Pancreas (tissue), 10 donors: ENCODE measurements at regions not wholly inside any gene's neighbourhood (a gene's known extent, or its start where the extent isn't known, plus 50 kb on each side); places are given as distances from the start of the nearest gene placed in this dataset.
"Not testable (repeated sequence)": the region's sequence is repeated elsewhere in the genome, so short reads cannot be mapped to it uniquely, and the experiment has no call there.

Source experiments
- ATAC-seq, 4 donors: fragments of 200-7000 bp; cut with Tn5 transposase; one replicate each; pipeline versions ENCODE4 v1.8.0 to v1.9.1; 2020; ENCODE audit warnings: mild to moderate bottlenecking in 4 of 4, moderate library complexity in 4 of 4
- DNase-seq, 6 donors: peaks; one replicate each; pipeline ENCODE4 v3.0.0-alpha.2; 2020
- FAIRE-seq: peaks from 2 replicates; lab custom pipeline; 2012; peaks lifted over from hg19 to GRCh38; lab: Jason Lieb, UNC
- H3K27ac ChIP-seq, 4 donors: fragments of 200-600 bp; sonication (generic); 1 replicate in 3 of 4; 2 replicates in 1 of 4; pipeline versions ENCODE4 v1.5.0 to v1.8.0; 2020
- H3K27me3 ChIP-seq, 4 donors: fragments of 200-600 bp; one replicate each; pipeline ENCODE4 v1.8.0; 2021
- H3K36me3 ChIP-seq, 3 donors: fragments of 200-600 bp; sonication (generic) in 1 of 3; one replicate each; pipeline versions ENCODE4 v1.5.0 to v1.8.0; 2020 to 2021
- H3K4me1 ChIP-seq, 3 donors: fragments of 200-600 bp; one replicate each; pipeline ENCODE4 v1.8.0; 2021
- H3K4me3 ChIP-seq, 4 donors: fragments of 200-600 bp; sonication (generic) in 2 of 4; one replicate each; pipeline versions ENCODE4 v1.5.0 to v1.8.0; 2020 to 2021
- H3K9me3 ChIP-seq, 4 donors: fragments of 200-600 bp; one replicate each; pipeline ENCODE4 v1.8.0; 2021
- CTCF ChIP-seq, 4 donors: fragments of 200-600 bp; sonication (generic) in 3 of 4; IDR thresholded peaks; one replicate each; pipeline versions ENCODE4 v1.5.0 to v1.8.0; 2021; ENCODE audit warnings: antibody characterized with exemption in 4 of 4
- WGBS, 2 donors: extraction: QIAGEN DNeasy Blood & Tissue Kit; methylation state at CpG; one replicate each; pipeline ENCODE4 v1.1.7; 2013; 5-methylcytosine and 5-hydroxymethylcytosine counted together
- intact Hi-C, 3 donors: fragments of 100-400 bp; cut with DNase I; formaldehyde crosslinking; loops; one replicate each; pipeline versions ENCODE4 v1.11.1 to v1.14.2; 2022
- donor health status: healthy with polysubstance abuse.
- donor health status: DM: no; HTN: no; CAD: no; lungs with moderate emphysema.
- donor health status: DM: no; HTN: no; CAD: no.
- donor health status: control.
- donor health status: control.
- donor health status: Bipolar disorder and iron deficiency.
- donor health status: DM: yes; HTN: yes; CAD: no.
- donor health status: DM: no; HTN: no; CAD: no.
- donor health status: DM: no; HTN: no; CAD: no.
- donor health status: DM: yes; HTN: yes; CAD: no.

DNA sequence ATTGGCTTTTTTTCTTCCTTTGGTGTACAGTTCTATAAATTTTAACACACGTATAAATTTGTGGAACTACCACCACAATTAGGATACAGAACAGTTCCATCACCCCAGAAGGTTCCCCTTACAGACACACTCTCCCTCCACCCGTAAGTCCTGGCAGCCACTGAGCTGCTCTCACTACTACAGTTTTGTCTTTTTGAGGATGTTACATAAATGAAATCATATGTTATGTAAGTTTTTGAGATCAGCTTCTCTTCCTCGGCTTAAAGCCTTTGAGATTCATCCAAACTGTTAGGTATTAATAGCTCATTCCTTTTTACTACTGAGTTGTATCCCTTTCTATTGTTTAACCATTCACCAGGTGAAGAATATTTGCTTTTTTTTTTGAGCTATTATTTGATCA lies 74.3 kb upstream of the SLC24A4 start:
- Histone ChIP-seq H3K9me3 (no peaks in the 10 kb centered on the region), H3K4me3 (no peak overlapping the region), H3K27ac (no peak overlapping the region), H3K27me3 (no peaks in the 10 kb centered on the region), H3K4me1 (no peaks in the 10 kb centered on the region), H3K36me3 (no peaks in the 10 kb centered on the region)
- 50 to 60% methylated on average over 3 of the region's 3 CpGs for WGBS, 2 donors
- DNase-seq (no peak), FAIRE-seq (no peak), ATAC-seq (no peak)
- intact Hi-C loops, result no loop called here
- no peak for TF ChIP-seq CTCF (IDR thresholded peaks at IDR 0.05)

- H3K27ac ChIP-seq, H3K27me3 ChIP-seq, H3K9me3 ChIP-seq, intact Hi-C loops, DNase-seq, H3K36me3 ChIP-seq, H3K4me1 ChIP-seq, H3K4me3 ChIP-seq, ATAC-seq, FAIRE-seq: not testable (repeated sequence)
- WGBS, 2 donors, result 66 to 69% methylated on average over 8 of the region's 8 CpGs
These were observed 72.6 kb upstream of the SLC24A4 start for GRCh38 chr14:92250366-92250765.

DNA sequence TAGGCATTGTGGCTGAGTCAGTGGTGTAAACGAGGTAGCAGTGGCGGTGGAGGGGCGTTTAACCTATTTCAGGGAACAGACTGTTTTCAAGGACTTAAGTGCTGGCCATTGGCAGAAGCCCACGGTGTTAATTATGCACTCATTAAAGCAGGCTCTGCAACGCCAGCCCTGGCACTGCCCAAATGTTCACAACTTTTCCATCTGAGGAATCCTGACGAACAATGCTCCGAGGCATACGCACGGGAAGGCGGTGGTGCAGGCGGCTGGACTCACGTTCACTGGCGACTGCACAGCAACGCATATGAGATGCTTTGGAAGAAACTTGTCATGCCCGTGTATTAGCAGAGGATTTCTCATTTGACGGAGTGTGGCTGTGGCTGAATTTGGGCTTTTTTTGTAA lies 70.6 kb upstream of the SLC24A4 start:
- no peaks in the 10 kb centered on the region for H3K9me3 ChIP-seq
- 48 to 52% methylated on average over 16 of the region's 16 CpGs for WGBS, 2 donors
- H3K27ac ChIP-seq, result no peak overlapping the region
- FAIRE-seq, result no peak
- H3K36me3 ChIP-seq, result no peaks in the 10 kb centered on the region
- H3K4me1 ChIP-seq, result no peaks in the 10 kb centered on the region
- peaks cover 0 to 26% (median 0%) of the 10 kb centered on the region in 4 donors for H3K27me3 ChIP-seq
- no peak overlapping the region for H3K4me3 ChIP-seq
- DNase-seq, result no peak
- intact Hi-C loops, result no loop called here
- ATAC-seq, result no peak
- no peak for TF ChIP-seq CTCF (IDR thresholded peaks at IDR 0.05)

DNA sequence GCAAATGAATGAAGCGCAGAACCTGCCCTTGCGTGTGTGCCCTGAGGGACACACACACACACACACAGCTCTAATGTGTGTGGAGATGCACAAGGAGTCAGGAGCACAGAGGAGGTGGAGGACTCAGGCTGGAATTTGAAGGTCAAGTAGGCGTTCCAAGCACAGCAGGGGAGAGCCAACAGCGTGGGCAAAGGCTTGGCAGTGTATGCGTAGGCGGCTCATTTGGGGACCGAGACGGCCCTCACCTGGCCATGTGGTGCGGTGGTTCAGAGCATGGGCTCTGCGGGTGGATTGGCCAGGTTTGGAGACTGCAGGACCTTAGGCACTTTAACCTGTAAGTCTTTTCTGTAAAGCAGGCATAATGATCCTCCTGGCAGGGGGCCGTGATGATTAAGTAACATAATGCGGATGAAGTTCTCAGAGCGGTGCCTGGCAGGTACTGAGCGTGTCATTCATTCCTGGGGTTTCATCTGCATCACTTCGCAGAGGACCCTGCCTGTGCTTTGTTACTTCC lies 69.5 kb upstream of the SLC24A4 start:
- DNase-seq (no peak), ATAC-seq (peak in 2 of 4 donors; percentile 56 to 72), FAIRE-seq (no peak)
- no peaks in the 10 kb centered on the region for H3K9me3 ChIP-seq
- H3K27me3 ChIP-seq, result peaks cover 0 to 29% (median 0%) of the 10 kb centered on the region in 4 donors
- no peak overlapping the region for H3K27ac ChIP-seq
- no peaks in the 10 kb centered on the region for H3K36me3 ChIP-seq
- TF ChIP-seq CTCF (IDR thresholded peaks at IDR 0.05), result no peak
- H3K4me1 ChIP-seq, result no peaks in the 10 kb centered on the region
- no peak overlapping the region for H3K4me3 ChIP-seq
- intact Hi-C loops, result no loop called here
- 22% methylated on average over 15 of the region's 15 CpGs for WGBS, 2 donors

DNA sequence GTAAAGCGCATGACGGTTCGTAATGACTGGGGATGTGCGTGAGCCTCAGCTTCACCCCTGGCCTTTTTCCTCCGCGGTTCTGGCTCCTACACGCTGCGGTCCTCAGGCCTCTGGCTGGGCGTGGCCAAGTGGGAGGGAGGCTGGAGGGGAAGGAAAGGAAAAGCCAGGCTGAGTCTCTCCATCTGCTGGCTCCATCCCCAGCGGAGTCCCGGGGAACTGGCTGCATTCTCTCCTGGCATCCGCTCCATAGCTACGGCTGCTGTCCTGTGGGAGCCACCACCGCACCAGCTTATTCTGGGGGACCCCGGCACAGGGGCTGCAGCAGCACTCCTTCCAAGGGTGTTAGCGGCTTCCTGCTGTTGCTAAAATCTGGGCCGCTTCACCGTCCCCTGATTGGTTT lies 68.2 kb upstream of the SLC24A4 start:
- H3K27me3 ChIP-seq, result peaks cover 0 to 29% (median 0%) of the 10 kb centered on the region in 4 donors
- FAIRE-seq, result no peak
- ATAC-seq, result peak in 2 of 4 donors; percentile 44 to 45
- no peaks in the 10 kb centered on the region for H3K4me1 ChIP-seq
- H3K27ac ChIP-seq, result no peak overlapping the region
- peak in 2 of 6 donors; percentile 6 to 32 for DNase-seq
- H3K9me3 ChIP-seq, result no peaks in the 10 kb centered on the region
- TF ChIP-seq CTCF (IDR thresholded peaks at IDR 0.05), result no peak
- intact Hi-C loops, result no loop called here
- no peak overlapping the region for H3K4me3 ChIP-seq
- H3K36me3 ChIP-seq, result no peaks in the 10 kb centered on the region
- 14 to 18% methylated on average over 18 of the region's 18 CpGs for WGBS, 2 donors
